ENCODE measurements at regions not wholly inside any gene's neighbourhood (a gene's known extent, or its start where the extent isn't known, plus 50 kb on each side); places are given as distances from the start of the nearest gene placed in this dataset.

DNA sequence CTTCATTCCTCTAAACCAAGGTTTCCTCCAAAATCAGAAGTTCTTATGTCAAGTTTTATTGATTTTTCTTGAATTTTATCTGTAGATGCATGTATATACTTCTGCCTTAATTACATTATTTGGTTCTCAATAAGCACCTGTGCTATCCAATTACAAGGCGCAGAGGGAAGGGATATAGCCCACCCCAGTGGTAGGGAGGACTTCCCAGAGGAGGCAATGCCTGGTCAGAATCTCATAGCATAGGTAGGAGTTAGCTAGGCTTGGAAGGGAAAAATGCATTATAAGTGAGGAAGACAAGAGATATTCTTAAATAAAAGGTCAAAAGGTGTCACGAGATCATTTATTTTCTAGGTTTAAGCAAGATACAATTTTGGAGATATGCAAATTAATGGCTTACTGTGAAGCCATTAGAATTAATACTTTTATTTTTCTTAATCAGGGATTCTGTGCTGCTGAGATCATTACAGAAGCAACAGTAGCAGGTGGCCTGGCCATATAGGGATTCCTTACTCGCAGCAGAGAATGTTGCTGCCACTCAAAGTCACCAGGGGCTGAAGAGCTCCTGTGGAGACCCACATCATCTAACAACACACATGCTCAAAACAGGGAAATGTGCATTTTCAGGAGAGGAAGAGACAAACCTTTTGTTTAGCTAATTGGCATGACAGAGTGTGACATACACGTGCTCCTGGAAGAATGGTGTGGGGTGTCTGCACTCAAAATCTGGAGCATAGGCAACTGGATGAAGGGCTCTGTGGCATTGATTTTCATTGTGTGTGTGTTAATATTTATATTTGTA is 178.3 kb downstream of the ATG4C start:
- Mint-ChIP-seq H3K36me3 (ENCODE audit: insufficient read depth) (no peaks in the 10 kb centered on the region), H3K27me3 (ENCODE audit: low read depth) (peaks cover 5% of the 10 kb centered on the region), H3K9me3 (no peaks in the 10 kb centered on the region), H3K4me1 (ENCODE audit: low read depth) (no peaks in the 10 kb centered on the region), H3K4me3 (no peak overlapping the region)
- DNase-seq (no peak), ATAC-seq (no peak)

DNA sequence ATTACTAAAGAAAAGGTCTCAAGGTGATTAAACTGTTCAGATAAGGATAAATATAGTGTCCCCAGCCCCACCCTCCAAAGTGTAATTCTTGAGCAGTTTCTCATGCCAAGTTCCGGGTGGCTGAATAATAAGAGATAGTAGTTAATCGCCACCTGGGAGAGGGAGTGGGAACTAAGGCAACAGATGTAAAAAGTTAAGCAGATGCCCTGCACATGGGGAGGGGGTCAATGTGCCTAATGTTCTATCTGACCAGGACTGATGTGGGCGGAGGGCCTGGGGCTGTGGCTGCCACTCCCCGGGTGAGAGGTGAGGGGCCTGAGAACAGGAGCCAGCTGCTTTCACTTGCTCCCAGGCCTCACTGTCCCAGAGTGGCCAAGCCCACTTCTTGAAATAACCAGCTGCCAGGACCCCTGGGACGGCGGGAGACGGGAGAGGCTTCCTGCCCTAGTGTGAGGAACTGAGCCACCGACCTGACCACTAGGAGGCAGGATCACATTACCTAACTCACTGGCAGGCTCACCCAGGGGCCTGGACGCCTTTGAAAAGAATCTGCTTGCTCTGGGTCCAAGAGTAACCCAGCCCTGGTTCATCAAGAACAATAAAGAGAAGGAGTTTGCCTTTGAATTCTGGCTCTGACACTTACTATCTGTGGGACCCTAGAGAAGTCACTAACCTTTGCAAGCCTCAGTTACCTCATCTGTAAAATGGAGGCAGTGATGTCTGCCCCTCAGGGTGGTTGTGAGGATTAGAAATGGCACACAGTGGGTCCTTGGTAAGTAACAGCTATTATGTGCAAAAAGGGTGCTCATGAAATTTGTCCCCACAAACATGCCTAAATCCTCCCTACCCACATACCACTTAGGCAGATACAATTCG is 179.2 kb downstream of the ATG4C start:
- H3K36me3 Mint-ChIP-seq (ENCODE audit: insufficient read depth), result no peaks in the 10 kb centered on the region
- no peak for ATAC-seq
- DNase-seq, result no peak
- H3K4me3 Mint-ChIP-seq, result no peak overlapping the region
- no peaks in the 10 kb centered on the region for H3K4me1 Mint-ChIP-seq (ENCODE audit: low read depth)
- H3K27me3 Mint-ChIP-seq (ENCODE audit: low read depth), result peaks cover 7% of the 10 kb centered on the region
- no peaks in the 10 kb centered on the region for H3K9me3 Mint-ChIP-seq

DNA sequence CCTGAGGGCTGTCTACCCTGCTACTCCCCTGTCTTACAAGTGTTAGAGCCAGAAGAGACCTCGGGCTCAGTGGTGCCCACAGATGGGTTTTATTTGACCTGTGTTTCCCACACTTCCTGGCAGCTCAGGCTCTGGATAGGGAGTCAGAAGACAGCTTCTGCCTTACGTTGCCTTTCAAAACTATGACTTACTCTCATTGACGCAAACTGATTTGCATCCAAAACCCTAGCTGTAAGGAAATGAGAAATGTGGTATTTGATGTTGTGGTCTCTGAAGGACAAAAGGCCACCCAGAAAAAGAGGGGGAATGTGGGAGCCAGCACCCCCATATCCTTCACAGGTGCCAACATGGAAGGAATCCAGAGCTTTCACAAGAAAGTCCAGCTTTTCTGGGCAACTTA is 180.2 kb downstream of the ATG4C start:
- Mint-ChIP-seq H3K4me1 (ENCODE audit: low read depth) (no peaks in the 10 kb centered on the region), H3K4me3 (no peak overlapping the region), H3K36me3 (ENCODE audit: insufficient read depth) (no peaks in the 10 kb centered on the region), H3K9me3 (no peaks in the 10 kb centered on the region), H3K27me3 (ENCODE audit: low read depth) (peaks cover 7% of the 10 kb centered on the region)
- ATAC-seq (no peak), DNase-seq (no peak)

DNA sequence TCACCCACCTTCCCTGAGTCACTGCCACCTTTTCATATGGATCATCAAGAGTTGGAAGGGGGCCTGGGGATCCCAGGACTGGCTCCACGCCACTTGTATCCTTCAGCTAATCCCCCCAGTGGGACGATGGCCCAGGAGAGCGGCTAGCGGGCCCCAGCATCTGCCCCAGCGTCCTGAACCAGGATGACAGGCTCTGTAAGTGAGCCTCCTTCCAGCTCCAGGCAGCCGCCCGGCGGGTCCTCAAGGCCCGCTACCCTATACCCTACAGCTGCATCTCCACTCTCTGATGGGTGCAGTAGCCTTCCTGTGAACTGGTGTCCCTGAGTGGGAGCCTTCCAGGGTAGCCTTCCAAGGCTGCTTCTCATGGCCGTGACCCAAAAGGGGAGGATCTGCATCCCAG is 183.1 kb downstream of the ATG4C start:
- Mint-ChIP-seq H3K9me3 (no peaks in the 10 kb centered on the region), H3K27me3 (ENCODE audit: low read depth) (peaks cover 7% of the 10 kb centered on the region), H3K4me1 (ENCODE audit: low read depth) (no peaks in the 10 kb centered on the region), H3K36me3 (ENCODE audit: insufficient read depth) (no peaks in the 10 kb centered on the region), H3K4me3 (no peak overlapping the region)
- no peak for DNase-seq
- ATAC-seq, result no peak

DNA sequence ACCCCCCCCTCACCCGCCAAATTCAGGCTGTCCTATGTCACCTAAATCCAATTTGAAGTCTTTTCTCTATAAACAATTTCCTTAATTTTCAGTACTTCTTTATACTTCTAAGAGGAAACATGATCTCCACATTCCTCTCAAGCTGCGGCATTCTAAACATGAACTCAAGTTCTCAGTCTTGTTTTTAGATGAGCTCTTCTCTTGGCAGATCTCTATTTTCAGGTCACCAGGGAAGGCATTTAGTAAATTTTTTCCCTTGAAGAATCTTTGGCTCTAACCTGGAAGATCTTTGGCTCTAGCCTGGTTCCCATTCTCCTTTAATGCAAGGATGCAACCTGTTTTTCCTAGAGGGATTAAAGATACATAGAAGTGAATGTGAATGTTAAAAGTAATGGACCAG is 193.4 kb downstream of the ATG4C start:
- peaks cover 2% of the 10 kb centered on the region for H3K27me3 Mint-ChIP-seq (ENCODE audit: low read depth)
- no peak overlapping the region for H3K4me3 Mint-ChIP-seq
- ATAC-seq (no peak), DNase-seq (no peak)
- H3K36me3 Mint-ChIP-seq (ENCODE audit: insufficient read depth), result no peaks in the 10 kb centered on the region
- no peaks in the 10 kb centered on the region for H3K4me1 Mint-ChIP-seq (ENCODE audit: low read depth)
- H3K9me3 Mint-ChIP-seq, result no peaks in the 10 kb centered on the region

DNA sequence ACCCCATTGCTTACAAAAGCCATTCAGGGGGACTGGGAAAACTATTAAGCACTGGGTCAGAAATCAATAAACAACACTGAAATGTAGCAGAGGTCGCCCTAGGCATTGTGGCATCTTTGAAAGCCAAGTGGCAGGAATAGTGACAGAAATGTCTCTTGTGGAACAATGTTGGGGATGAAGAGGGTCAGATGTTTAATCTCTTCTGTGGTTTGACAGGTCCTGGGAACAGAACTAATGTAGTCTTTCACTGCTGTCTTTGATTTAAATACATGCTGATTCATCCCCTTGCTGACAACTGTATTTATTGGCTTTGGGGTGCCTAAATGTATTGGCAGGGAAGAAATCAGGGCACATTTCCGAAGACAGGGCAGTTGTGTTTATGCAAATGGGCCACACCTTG is 194.8 kb downstream of the ATG4C start:
- Mint-ChIP-seq H3K4me3 (no peak overlapping the region), H3K9me3 (no peaks in the 10 kb centered on the region), H3K27me3 (ENCODE audit: low read depth) (peaks cover 2% of the 10 kb centered on the region), H3K36me3 (ENCODE audit: insufficient read depth) (no peaks in the 10 kb centered on the region), H3K4me1 (ENCODE audit: low read depth) (no peaks in the 10 kb centered on the region)
- DNase-seq (no peak), ATAC-seq (no peak)

DNA sequence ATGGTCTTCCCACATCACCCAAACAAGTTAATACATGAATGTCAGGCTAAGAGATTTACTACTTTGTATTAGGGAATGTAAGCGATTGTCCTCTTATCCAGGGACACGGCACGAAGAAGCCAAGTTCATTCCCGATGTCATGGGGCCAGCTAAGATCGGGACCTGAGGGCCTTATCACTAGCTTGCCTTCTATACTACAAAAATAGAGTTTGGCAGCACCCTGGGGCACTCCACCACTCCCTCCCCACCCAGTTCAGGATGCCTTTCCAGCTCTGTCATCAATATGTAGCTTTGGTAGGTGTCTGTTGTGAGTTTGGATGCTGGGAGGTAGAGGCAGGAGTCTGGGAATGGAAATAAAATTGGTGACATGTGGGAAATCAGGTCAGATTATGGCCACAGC is 197.5 kb downstream of the ATG4C start:
- Mint-ChIP-seq H3K9me3 (no peaks in the 10 kb centered on the region), H3K36me3 (ENCODE audit: insufficient read depth) (no peaks in the 10 kb centered on the region), H3K4me3 (no peak overlapping the region), H3K4me1 (ENCODE audit: low read depth) (no peaks in the 10 kb centered on the region), H3K27me3 (ENCODE audit: low read depth) (peaks cover 4% of the 10 kb centered on the region)
- DNase-seq (no peak), ATAC-seq (no peak)

DNA sequence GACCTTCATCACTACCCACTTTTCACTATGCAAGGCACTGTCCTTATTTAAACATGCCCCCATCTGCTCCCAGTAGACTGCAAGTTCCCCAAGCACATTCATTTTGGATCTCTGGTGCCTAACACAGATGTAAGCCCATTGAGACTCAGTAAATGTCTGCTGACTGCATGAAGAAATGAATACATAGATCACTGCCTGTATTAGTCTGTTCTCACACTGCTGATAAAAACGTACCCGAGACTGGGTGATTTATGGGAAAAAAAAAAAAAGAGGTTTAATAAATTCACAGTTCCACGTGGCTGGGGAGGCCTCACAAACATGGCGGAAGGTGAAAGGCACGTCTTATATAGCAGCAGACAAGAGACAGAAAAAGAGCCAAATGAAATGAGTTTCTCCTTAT is 204.9 kb downstream of the ATG4C start:
- ATAC-seq, result no peak
- no peaks in the 10 kb centered on the region for H3K9me3 Mint-ChIP-seq
- no peaks in the 10 kb centered on the region for H3K4me1 Mint-ChIP-seq (ENCODE audit: low read depth)

DNA sequence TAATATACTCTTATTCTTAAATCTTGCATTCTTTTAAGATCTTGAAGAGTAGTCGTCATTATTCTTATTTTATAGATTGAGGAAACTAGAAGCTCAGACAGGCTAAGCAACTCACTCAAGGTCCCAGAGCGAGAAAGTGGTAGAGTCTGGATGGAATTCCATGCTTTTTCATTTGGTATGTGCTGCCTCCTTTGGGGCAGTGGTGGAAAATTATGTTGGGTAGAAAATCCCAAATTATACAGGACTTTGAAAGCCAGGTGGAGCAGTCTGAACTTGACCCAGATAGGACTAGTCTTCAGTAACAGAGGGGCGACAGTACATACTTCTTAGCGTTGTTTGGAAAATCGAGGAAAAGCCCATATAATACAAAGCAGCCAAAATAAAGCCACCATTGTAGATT is 205.6 kb downstream of the ATG4C start:
- ATAC-seq (no peak), DNase-seq (no peak)
- no peak overlapping the region for H3K4me3 Mint-ChIP-seq
- H3K4me1 Mint-ChIP-seq (ENCODE audit: low read depth), result no peaks in the 10 kb centered on the region
- H3K9me3 Mint-ChIP-seq, result no peaks in the 10 kb centered on the region
- H3K36me3 Mint-ChIP-seq (ENCODE audit: insufficient read depth), result no peaks in the 10 kb centered on the region
- peaks cover 11% of the 10 kb centered on the region for H3K27me3 Mint-ChIP-seq (ENCODE audit: low read depth)

More for the DNA sequence above, 204.9 kb downstream of the ATG4C start:
- H3K4me3 Mint-ChIP-seq, result no peak overlapping the region
- no peak for DNase-seq
- no peaks in the 10 kb centered on the region for H3K36me3 Mint-ChIP-seq (ENCODE audit: insufficient read depth)
- peaks cover 11% of the 10 kb centered on the region for H3K27me3 Mint-ChIP-seq (ENCODE audit: low read depth)

DNA sequence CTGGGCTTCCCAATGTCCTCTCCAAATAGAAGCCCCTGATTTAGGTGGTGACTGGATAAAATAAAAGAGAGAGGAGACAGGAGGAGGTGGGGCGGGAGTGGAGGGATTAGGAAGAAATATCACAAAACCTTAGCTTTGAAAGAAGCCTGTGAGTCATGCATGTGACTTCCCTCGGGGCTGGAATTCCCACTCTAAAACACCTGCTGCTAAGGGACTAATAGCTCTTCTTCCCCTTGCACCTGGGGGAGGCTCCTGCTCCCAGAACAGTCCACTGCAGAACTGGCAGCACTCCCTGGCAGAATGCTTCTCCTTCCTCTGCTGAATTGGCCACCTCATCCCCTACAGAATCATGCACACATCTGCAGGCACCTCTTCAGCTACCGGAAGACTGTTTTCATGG is 207.2 kb downstream of the ATG4C start:
- H3K4me3 Mint-ChIP-seq, result no peak overlapping the region
- H3K36me3 Mint-ChIP-seq (ENCODE audit: insufficient read depth), result no peaks in the 10 kb centered on the region
- no peak for ATAC-seq
- H3K27me3 Mint-ChIP-seq (ENCODE audit: low read depth), result peaks cover 12% of the 10 kb centered on the region
- H3K4me1 Mint-ChIP-seq (ENCODE audit: low read depth), result no peaks in the 10 kb centered on the region
- DNase-seq, result no peak
- no peaks in the 10 kb centered on the region for H3K9me3 Mint-ChIP-seq

DNA sequence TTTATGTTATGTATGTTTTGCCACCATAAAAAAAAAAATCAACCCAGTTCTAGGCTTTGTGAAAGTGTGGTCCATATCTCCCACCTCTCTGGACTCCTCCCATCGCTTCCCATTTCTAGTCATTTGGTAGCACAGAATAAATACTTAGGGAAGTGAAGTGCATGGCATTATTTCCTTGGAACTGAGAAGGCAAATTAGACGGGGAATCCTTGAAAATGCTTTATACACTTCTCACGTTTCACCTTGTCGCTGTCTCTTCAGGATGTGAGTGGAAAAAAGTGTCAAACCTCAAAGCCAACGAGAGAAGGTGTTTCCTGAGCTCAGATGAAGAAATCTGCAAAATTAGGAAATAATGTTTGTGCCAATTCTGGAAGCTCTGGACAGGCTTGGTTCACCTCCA is 209.9 kb downstream of the ATG4C start:
- Mint-ChIP-seq H3K4me3 (no peak overlapping the region), H3K9me3 (no peaks in the 10 kb centered on the region), H3K36me3 (ENCODE audit: insufficient read depth) (no peaks in the 10 kb centered on the region), H3K4me1 (ENCODE audit: low read depth) (no peaks in the 10 kb centered on the region), H3K27me3 (ENCODE audit: low read depth) (peaks cover 9% of the 10 kb centered on the region)
- DNase-seq, result no peak
- ATAC-seq, result no peak

DNA sequence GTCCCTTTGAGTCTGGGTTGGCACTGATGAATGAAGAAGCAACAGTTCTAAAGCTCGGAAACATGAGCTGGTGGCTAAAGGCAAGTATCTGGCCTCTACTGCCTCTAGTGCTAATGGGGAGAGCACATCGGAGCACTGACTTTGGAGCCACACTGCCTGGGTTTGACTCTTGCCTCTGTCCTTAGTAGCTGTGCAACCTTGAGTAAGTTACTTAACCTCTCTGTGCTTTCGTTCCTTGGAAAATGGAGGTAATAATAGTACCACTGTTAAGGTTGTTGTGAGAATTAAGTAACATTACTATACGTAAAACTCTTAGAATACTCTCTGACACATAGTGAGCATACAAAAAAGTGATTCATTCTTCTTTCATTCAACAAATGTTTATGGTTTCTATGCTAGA is 211.2 kb downstream of the ATG4C start:
- Mint-ChIP-seq H3K4me1 (ENCODE audit: low read depth) (no peaks in the 10 kb centered on the region), H3K27me3 (ENCODE audit: low read depth) (peaks cover 9% of the 10 kb centered on the region), H3K4me3 (no peak overlapping the region), H3K36me3 (ENCODE audit: insufficient read depth) (no peaks in the 10 kb centered on the region), H3K9me3 (no peaks in the 10 kb centered on the region)
- DNase-seq (no peak), ATAC-seq (no peak)

DNA sequence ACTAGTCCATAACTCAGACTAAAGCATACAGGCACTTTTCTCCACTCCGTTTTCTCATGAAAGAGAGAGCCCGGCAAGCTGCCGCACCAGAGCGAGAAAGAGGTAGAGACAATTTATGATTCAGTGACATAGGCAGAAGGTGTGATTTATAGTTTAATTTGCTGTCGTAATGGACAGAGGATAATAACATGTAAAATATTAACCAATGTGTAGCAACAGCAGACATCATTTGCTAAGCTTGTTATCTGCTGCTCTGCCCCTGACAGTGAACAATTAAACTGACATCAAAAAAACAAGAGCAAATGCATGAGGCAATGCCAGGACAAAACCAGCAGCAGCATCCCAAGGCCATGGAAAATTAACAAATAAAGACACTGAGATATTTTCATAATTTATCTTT is 214.0 kb downstream of the ATG4C start:
- Mint-ChIP-seq H3K36me3 (ENCODE audit: insufficient read depth) (no peaks in the 10 kb centered on the region), H3K27me3 (ENCODE audit: low read depth) (peaks cover 4% of the 10 kb centered on the region), H3K4me3 (no peak overlapping the region), H3K4me1 (ENCODE audit: low read depth) (no peaks in the 10 kb centered on the region), H3K9me3 (no peaks in the 10 kb centered on the region)
- DNase-seq, result no peak
- no peak for ATAC-seq

DNA sequence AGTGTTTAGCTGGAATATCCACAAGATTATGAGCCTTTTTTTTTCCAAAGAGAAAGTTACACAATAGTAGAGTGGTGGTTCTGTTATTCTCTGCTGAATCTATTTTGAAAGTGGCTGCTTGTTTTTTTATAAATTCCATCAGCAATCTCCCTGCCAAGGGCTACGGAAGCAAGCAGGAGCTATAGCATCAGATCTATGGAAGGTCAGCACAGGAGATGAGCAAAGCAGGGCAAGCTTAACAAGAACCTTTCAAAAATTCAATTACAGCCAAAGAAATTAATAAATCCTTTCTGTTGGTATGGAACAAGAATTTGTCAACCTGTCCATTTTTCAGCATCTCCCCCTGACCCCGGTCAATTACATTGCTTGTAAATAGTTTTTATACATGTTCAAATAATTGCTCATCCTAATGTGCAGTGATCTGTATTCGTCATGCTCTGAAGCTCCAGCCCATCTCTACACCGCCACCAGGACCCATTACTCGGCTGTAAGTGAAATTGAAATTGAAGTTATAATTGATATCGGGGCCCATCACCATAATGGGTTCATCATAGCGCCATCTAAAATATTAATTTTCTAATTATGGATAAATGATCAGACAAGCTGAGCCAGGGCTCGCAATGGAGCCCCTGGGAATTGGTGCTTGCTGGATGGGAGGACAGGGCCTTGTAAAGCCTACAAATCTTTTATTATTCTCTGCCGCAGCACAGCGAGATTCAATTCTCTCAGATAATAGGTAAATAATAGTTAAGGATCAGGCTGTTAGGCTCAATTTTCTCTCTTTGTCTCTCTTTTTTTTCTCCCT is 215.1 kb downstream of the ATG4C start:
- H3K9me3 Mint-ChIP-seq, result no peaks in the 10 kb centered on the region
- H3K4me3 Mint-ChIP-seq, result no peak overlapping the region
- no peaks in the 10 kb centered on the region for H3K4me1 Mint-ChIP-seq (ENCODE audit: low read depth)
- no peak for ATAC-seq
- H3K27me3 Mint-ChIP-seq (ENCODE audit: low read depth), result peaks cover 4% of the 10 kb centered on the region
- DNase-seq, result no peak
- H3K36me3 Mint-ChIP-seq (ENCODE audit: insufficient read depth), result no peaks in the 10 kb centered on the region
